Esophagus squamous epithelium (tissue), 5 donors: ENCODE measurements at regions not wholly inside any gene's neighbourhood (a gene's known extent, or its start where the extent isn't known, plus 50 kb on each side); places are given as distances from the start of the nearest gene placed in this dataset.

ENCODE experiments used
- DNase-seq: peaks from one replicate; lab custom pipeline; 2025; lab: John Stamatoyannopoulos, UW
- H3K27ac ChIP-seq, 4 donors: fragments of 200-600 bp; sonication (generic); one replicate each; pipeline ENCODE4 v1.5.1; 2016 to 2019; ENCODE audit warnings: mild to moderate bottlenecking in 1 of 4
- H3K27me3 ChIP-seq, 4 donors: fragments of 200-600 bp; sonication (generic); 1 replicate in 3 of 4; 2 replicates in 1 of 4; pipeline versions ENCODE4 v1.5.1 to v1.6.0; 2017 to 2021; ENCODE audit warnings: antibody characterized with exemption in 1 of 4
- H3K36me3 ChIP-seq, 3 donors: fragments of 200-600 bp; sonication (generic); one replicate each; pipeline ENCODE4 v1.5.1; 2016 to 2019
- H3K4me1 ChIP-seq, 3 donors: fragments of 200-600 bp; sonication (generic); one replicate each; pipeline ENCODE4 v1.5.1; 2017 to 2019
- H3K4me3 ChIP-seq, 4 donors: fragments of 200-600 bp; sonication (generic); 1 replicate in 3 of 4; 2 replicates in 1 of 4; pipeline ENCODE4 v1.5.1; 2016 to 2019; ENCODE audit warnings: mild to moderate bottlenecking in 2 of 4, moderate library complexity in 1 of 4
- H3K9me3 ChIP-seq, 3 donors: fragments of 200-600 bp; sonication (generic); one replicate each; pipeline ENCODE4 v1.5.1; 2016 to 2019
- CTCF ChIP-seq, 6 experiments: fragments of 450-650 bp in 4 of 6; fragments of 200-600 bp in 2 of 6; sonication (generic) in 2 of 6; IDR thresholded peaks; one replicate each; pipeline ENCODE4 v1.5.1; 2016 to 2019; ENCODE audit warnings: antibody characterized with exemption in 6 of 6, mild to moderate bottlenecking in 4 of 6, moderate library complexity in 4 of 6
- POLR2A ChIP-seq, 4 donors: fragments of 450-650 bp; IDR thresholded peaks; one replicate each; pipeline ENCODE4 v1.6.1; 2017; ENCODE audit warnings: antibody characterized with exemption in 4 of 4, mild to moderate bottlenecking in 4 of 4, moderate library complexity in 3 of 4
- WGBS, 2 donors: methylation state at CpG; one replicate each; pipeline ENCODE4 v1.1.5; 2018; 5-methylcytosine and 5-hydroxymethylcytosine counted together
- intact Hi-C: fragments of 100-400 bp; cut with DNase I; formaldehyde crosslinking; loops from one replicate; pipeline ENCODE4 v1.15.0; 2022
- donor health status: DM: yes; HTN: yes; CAD: no.

DNA sequence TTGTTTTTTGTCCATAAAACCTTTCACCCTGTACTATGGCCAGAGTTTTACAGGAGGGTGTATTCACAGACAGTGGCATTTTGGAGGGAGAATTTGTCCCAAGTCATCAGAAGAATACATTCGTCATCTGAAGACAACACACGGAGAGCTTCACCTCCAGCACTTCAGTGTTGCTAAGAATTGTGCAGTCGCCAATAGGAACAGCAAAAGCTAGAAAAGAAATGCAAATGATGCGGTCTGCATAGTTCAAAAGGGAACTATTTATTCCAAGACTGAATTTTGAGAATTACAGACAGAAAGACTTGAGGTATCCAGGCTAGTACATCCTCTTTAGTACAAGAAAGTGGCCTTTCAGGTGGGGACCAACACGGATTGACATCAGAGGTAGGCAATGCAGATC is 399.2 kb upstream of the KIF2A start:
- no peak for DNase-seq
- H3K4me1 ChIP-seq: no peaks in the 10 kb centered on the region
- no peaks in the 10 kb centered on the region for H3K36me3 ChIP-seq
- no peak for TF ChIP-seq POLR2A (IDR thresholded peaks at IDR 0.05)
- 72 to 82% methylated on average over 5 of the region's 5 CpGs for WGBS, 2 donors
- H3K27ac ChIP-seq: no peak overlapping the region
- intact Hi-C loops: no loop called here
- no peaks in the 10 kb centered on the region for H3K27me3 ChIP-seq
- no peaks in the 10 kb centered on the region for H3K9me3 ChIP-seq
- H3K4me3 ChIP-seq: no peak overlapping the region

GRCh38 chr5:61907995-61908394 is 398.0 kb upstream of the KIF2A start:
- DNase-seq: no peak
- Histone ChIP-seq H3K9me3 (peaks cover 0 to 9% (median 0%) of the 10 kb centered on the region in 3 donors), H3K27me3 (no peaks in the 10 kb centered on the region), H3K27ac (no peak overlapping the region), H3K36me3 (no peaks in the 10 kb centered on the region), H3K4me1 (no peaks in the 10 kb centered on the region), H3K4me3 (no peak overlapping the region)
- no peak for TF ChIP-seq POLR2A (IDR thresholded peaks at IDR 0.05)
- no peak for TF ChIP-seq CTCF (IDR thresholded peaks at IDR 0.05)
- WGBS, 2 donors: 82 to 87% methylated on average over 4 of the region's 4 CpGs
- intact Hi-C loops: no loop called here

DNA sequence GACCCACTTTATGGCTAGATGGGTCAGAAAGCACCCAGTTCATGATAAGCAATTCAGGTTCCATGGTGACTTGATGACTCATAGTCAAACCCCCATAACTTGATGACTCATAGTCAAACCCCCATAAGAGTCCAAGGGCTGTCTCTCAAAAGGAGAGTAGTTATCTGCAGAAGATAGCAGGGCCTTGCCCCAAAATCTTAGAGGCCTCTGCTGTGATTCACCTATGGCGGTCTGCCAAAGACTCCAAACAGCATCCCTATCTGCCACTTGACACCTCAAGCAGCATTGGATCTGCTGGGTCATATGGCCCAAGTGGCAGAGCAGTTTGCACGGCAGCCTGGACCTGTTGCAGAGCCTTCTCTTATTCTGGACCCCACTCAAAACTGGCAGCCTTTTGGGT is 395.2 kb upstream of the KIF2A start:
- Histone ChIP-seq H3K4me1 (no peaks in the 10 kb centered on the region), H3K4me3 (no peak overlapping the region), H3K27ac (no peak overlapping the region), H3K9me3 (peaks cover 0 to 9% (median 0%) of the 10 kb centered on the region in 3 donors), H3K27me3 (no peaks in the 10 kb centered on the region), H3K36me3 (no peaks in the 10 kb centered on the region)
- DNase-seq: no peak
- intact Hi-C loops: no loop called here
- 100% methylated on average over 1 of the region's 2 CpGs for WGBS, 2 donors
- TF ChIP-seq POLR2A (IDR thresholded peaks at IDR 0.05): no peak
- no peak for TF ChIP-seq CTCF (IDR thresholded peaks at IDR 0.05)

- WGBS, 2 donors: 91 to 93% methylated on average over 6 of the region's 6 CpGs
- H3K36me3 ChIP-seq: no peaks in the 10 kb centered on the region
- H3K27ac ChIP-seq: no peak overlapping the region
- no peak overlapping the region for H3K4me3 ChIP-seq
- H3K27me3 ChIP-seq: no peaks in the 10 kb centered on the region
- peaks cover 0 to 9% (median 0%) of the 10 kb centered on the region in 3 donors for H3K9me3 ChIP-seq
- TF ChIP-seq POLR2A (IDR thresholded peaks at IDR 0.05): no peak
- TF ChIP-seq CTCF (IDR thresholded peaks at IDR 0.05): no peak
- DNase-seq: no peak
- peaks cover 0 to 10% (median 0%) of the 10 kb centered on the region in 3 donors for H3K4me1 ChIP-seq
- intact Hi-C loops: no loop called here
These were observed 393.4 kb upstream of the KIF2A start for GRCh38 chr5:61912559-61912958.

DNA sequence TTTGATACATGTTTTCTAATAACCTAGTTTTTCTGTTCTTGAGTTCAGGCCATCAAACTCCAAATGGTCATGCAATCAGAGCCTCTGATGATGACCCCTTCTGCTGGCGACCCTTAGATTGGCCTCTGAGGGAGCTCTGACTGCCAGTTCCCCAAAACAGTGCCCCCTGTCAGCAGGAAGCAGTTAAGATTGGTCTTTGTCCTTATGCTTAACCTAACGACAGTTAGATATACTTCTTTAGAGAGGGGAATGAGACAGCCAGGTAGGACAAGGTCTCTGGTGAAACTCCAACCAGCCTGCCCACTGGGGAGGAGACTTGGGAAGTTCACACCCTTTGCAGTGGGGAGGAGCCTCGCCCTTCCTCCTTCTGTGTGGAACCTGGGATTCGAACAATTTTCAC is 390.4 kb upstream of the KIF2A start:
- peaks cover 0 to 20% (median 0%) of the 10 kb centered on the region in 3 donors for H3K4me1 ChIP-seq
- TF ChIP-seq CTCF (IDR thresholded peaks at IDR 0.05): no peak
- no peak for TF ChIP-seq POLR2A (IDR thresholded peaks at IDR 0.05)
- no peak for DNase-seq

More for the DNA sequence above, 390.4 kb upstream of the KIF2A start:
- WGBS, 2 donors: 74 to 79% methylated on average over 3 to 4 of the region's 4 CpGs
- H3K27me3 ChIP-seq: no peaks in the 10 kb centered on the region
- no peak overlapping the region for H3K4me3 ChIP-seq
- intact Hi-C loops: no loop called here
- no peak overlapping the region for H3K27ac ChIP-seq
- H3K36me3 ChIP-seq: no peaks in the 10 kb centered on the region
- peaks cover 0 to 9% (median 0%) of the 10 kb centered on the region in 3 donors for H3K9me3 ChIP-seq
